ENCODE measurements at regions not wholly inside any gene's neighbourhood (a gene's known extent, or its start where the extent isn't known, plus 50 kb on each side); places are given as distances from the start of the nearest gene placed in this dataset.

DNA sequence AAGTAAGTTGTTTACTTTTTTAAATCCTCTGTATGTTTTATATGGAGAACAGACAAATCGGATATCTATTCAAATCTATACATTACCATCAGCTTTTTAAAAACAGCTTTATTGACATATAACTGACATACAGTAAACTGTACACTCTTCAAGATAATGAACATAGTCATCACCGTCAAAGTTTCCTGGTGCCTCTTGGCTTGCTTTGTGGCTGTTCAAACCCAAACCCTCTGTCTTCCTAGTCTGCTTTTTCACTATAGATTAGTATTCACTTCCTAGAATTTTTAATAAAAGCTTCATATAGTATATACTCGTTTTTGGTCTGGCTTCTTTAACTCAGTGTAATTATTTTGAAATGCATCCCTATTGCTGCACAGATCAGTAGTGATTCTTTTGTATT is 56.4 kb upstream of the TPTE start:
- TF ChIP-seq ARNTL (CRISPR knock-in tag; IDR thresholded peaks at IDR 0.05; ENCODE audit: borderline replicate concordance, low read depth) (no peak), ZC3H10 (CRISPR knock-in tag; IDR thresholded peaks at IDR 0.05) (no peak), BACH2 (CRISPR knock-in tag; IDR thresholded peaks at IDR 0.05; ENCODE audit: borderline replicate concordance) (no peak), ESRRG (CRISPR knock-in tag; IDR thresholded peaks at IDR 0.05) (no peak), PPARA (CRISPR knock-in tag; IDR thresholded peaks at IDR 0.05; ENCODE audit: borderline replicate concordance) (no peak), ZNF70 (CRISPR knock-in tag; IDR thresholded peaks at IDR 0.05) (no peak)
- TF ChIP-seq, protein P1, sequence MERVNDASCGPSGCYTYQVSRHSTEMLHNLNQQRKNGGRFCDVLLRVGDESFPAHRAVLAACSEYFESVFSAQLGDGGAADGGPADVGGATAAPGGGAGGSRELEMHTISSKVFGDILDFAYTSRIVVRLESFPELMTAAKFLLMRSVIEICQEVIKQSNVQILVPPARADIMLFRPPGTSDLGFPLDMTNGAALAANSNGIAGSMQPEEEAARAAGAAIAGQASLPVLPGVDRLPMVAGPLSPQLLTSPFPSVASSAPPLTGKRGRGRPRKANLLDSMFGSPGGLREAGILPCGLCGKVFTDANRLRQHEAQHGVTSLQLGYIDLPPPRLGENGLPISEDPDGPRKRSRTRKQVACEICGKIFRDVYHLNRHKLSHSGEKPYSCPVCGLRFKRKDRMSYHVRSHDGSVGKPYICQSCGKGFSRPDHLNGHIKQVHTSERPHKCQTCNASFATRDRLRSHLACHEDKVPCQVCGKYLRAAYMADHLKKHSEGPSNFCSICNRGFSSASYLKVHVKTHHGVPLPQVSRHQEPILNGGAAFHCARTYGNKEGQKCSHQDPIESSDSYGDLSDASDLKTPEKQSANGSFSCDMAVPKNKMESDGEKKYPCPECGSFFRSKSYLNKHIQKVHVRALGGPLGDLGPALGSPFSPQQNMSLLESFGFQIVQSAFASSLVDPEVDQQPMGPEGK (CRISPR knock-in tag; IDR thresholded peaks at IDR 0.05; ENCODE audit: borderline replicate concordance) = no peak
